SK-N-SH (cell line): ENCODE measurements at regions not wholly inside any gene's neighbourhood (a gene's known extent, or its start where the extent isn't known, plus 50 kb on each side); places are given as distances from the start of the nearest gene placed in this dataset.

ENCODE experiments used
- CTCF ChIA-PET: fragments of 300-600, 350-600 bp; formaldehyde crosslinking; extraction: SDS; loops from one replicate; lab custom pipeline; 2021; lab: Yijun Ruan, JAX
- POLR2A ChIA-PET: fragments of 350-600 bp; sonication (Branson Sonifier 250); formaldehyde crosslinking; extraction: SDS; loops from one replicate; lab custom pipeline; 2020; ENCODE audit warnings: antibody characterized with exemption, inconsistent platforms; lab: Yijun Ruan, JAX
- DNase-seq: peaks from one replicate; pipeline ENCODE4 v3.0.0; 2012
- H2AFZ ChIP-seq: fragments of 200-600 bp; sonication (generic); 2 replicates; pipeline ENCODE4 v1.8.1; 2016; ENCODE audit warnings: antibody characterized with exemption, mild to moderate bottlenecking, low read depth
- H3F3A ChIP-seq: fragments of 200-600 bp; sonication (generic); replicated peaks from 2 replicates; pipeline ENCODE3; 2016; ENCODE audit warnings: antibody characterized with exemption, mild to moderate bottlenecking; ENCODE audit not compliant: insufficient read depth
- H3K27ac ChIP-seq, 2 experiments: fragments of 200-500 bp in 1 of 2; fragments of 200-600 bp in 1 of 2; sonication (Bioruptor generic) in 1 of 2; sonication (generic), shearing (Covaris generic) in 1 of 2; 2 replicates each; pipeline versions ENCODE4 v1.5.1 to v1.6.1; 2014 to 2016; ENCODE audit warnings: low read depth in 2 of 2, inconsistent platforms in 1 of 2, low read length in 1 of 2, mild to moderate bottlenecking in 1 of 2, mixed read lengths in 1 of 2
- H3K27me3 ChIP-seq: fragments of 200-600 bp; sonication (generic), shearing (Covaris generic); 2 replicates; pipeline ENCODE4 v1.6.1; 2016; ENCODE audit warnings: mixed run types; ENCODE audit not compliant: insufficient read depth
- H3K36me3 ChIP-seq, 2 experiments: fragments of 200-500 bp in 1 of 2; fragments of 200-600 bp in 1 of 2; sonication (Bioruptor generic) in 1 of 2; sonication (generic) in 1 of 2; replicated peaks in 1 of 2; 2 replicates each; pipeline versions ENCODE3 to v1.5.1; 2014 to 2016; ENCODE audit warnings: low read length in 1 of 2, mild to moderate bottlenecking in 1 of 2; ENCODE audit not compliant: insufficient read depth in 2 of 2, control insufficient read depth in 1 of 2
- H3K4me1 ChIP-seq, 2 experiments: fragments of 200-500 bp in 1 of 2; fragments of 200-600 bp in 1 of 2; sonication (Bioruptor generic) in 1 of 2; sonication (generic), shearing (Covaris generic) in 1 of 2; 2 replicates each; pipeline versions ENCODE4 v1.5.1 to v1.6.1; 2014 to 2016; ENCODE audit warnings: low read depth in 1 of 2, low read length in 1 of 2, mixed run types in 1 of 2; ENCODE audit not compliant: insufficient read depth in 2 of 2, control insufficient read depth in 1 of 2
- H3K4me2 ChIP-seq: fragments of 200-600 bp; sonication (generic), shearing (Covaris generic); 2 replicates; pipeline ENCODE4 v1.6.1; 2017; ENCODE audit warnings: mixed run types
- H3K4me3 ChIP-seq, 2 experiments: fragments of 200-500 bp in 1 of 2; fragments of 200-600 bp in 1 of 2; sonication (Bioruptor generic) in 1 of 2; sonication (generic), shearing (Covaris generic) in 1 of 2; 2 replicates each; pipeline versions ENCODE4 v1.5.1 to v1.8.1; 2014 to 2016; ENCODE audit warnings: low read depth in 2 of 2, inconsistent platforms in 1 of 2, low read length in 1 of 2, mild to moderate bottlenecking in 1 of 2, mixed read lengths in 1 of 2, moderate library complexity in 1 of 2
- H3K79me2 ChIP-seq: fragments of 200-600 bp; sonication (generic); 2 replicates; pipeline ENCODE4 v1.8.1; 2017; ENCODE audit warnings: mild to moderate bottlenecking; ENCODE audit not compliant: insufficient read depth
- H3K9ac ChIP-seq: fragments of 200-600 bp; sonication (generic); 2 replicates; pipeline ENCODE4 v1.6.1; 2017; ENCODE audit warnings: mixed run types
- H3K9me2 ChIP-seq: fragments of 200-600 bp; sonication (generic); 2 replicates; pipeline ENCODE4 v1.6.1; 2017; ENCODE audit warnings: mixed run types
- H3K9me3 ChIP-seq: fragments of 200-600 bp; sonication (generic); 2 replicates; pipeline ENCODE4 v1.6.1; 2017; ENCODE audit warnings: mixed run types, mild to moderate bottlenecking, moderate library complexity
- H4K20me1 ChIP-seq: fragments of 200-600 bp; sonication (generic); 2 replicates; pipeline ENCODE4 v1.6.1; 2017; ENCODE audit warnings: mild to moderate bottlenecking, mixed run types; ENCODE audit not compliant: insufficient read depth
- CHD2 ChIP-seq: fragments of 150-350 bp; IDR thresholded peaks from 2 replicates; pipeline ENCODE4 v1.6.1; 2018; ENCODE audit warnings: low read length; ENCODE audit not compliant: partially characterized antibody
- ELF1 ChIP-seq: IDR thresholded peaks from 2 replicates; pipeline ENCODE4 v1.4.0; 2012
- EZH2phosphoT487 ChIP-seq: fragments of 200-600 bp; sonication (generic); IDR thresholded peaks from 2 replicates; pipeline ENCODE4 v1.6.1; 2017; ENCODE audit warnings: low read depth, mixed run types, mild to moderate bottlenecking, antibody characterized with exemption, moderate library complexity, borderline replicate concordance
- FOXM1 ChIP-seq: IDR thresholded peaks from 2 replicates; pipeline ENCODE4 v1.4.0; 2012; ENCODE audit warnings: low read depth, mild to moderate bottlenecking
- GABPA ChIP-seq: IDR thresholded peaks from 2 replicates; pipeline ENCODE4 v1.4.0; 2012; ENCODE audit warnings: low read depth, mild to moderate bottlenecking
- JUND ChIP-seq: IDR thresholded peaks from 2 replicates; pipeline ENCODE4 v1.4.0; 2012
- MEF2A ChIP-seq: IDR thresholded peaks from 2 replicates; pipeline ENCODE4 v1.4.0; 2012; ENCODE audit warnings: low read depth, borderline replicate concordance
- RAD21 ChIP-seq: IDR thresholded peaks from 2 replicates; pipeline ENCODE4 v1.6.1; 2012; ENCODE audit warnings: mild to moderate bottlenecking, low read length
- SIN3A ChIP-seq: IDR thresholded peaks from 2 replicates; pipeline ENCODE4 v1.6.1; 2012; ENCODE audit warnings: low read depth, mild to moderate bottlenecking, low read length, moderate library complexity, borderline replicate concordance
- SMC3 ChIP-seq: IDR thresholded peaks from 2 replicates; pipeline ENCODE4 v1.6.1; 2012; ENCODE audit warnings: low read depth, low read length, improper control_type of control experiment
- TAF1 ChIP-seq: IDR thresholded peaks from 2 replicates; pipeline ENCODE4 v1.6.1; 2012; ENCODE audit warnings: low read depth, mild to moderate bottlenecking, low read length, moderate library complexity, borderline replicate concordance
- TCF12 ChIP-seq: IDR thresholded peaks from 2 replicates; pipeline ENCODE4 v1.4.0; 2012
- YY1 ChIP-seq: IDR thresholded peaks from 2 replicates; pipeline ENCODE4 v1.4.0; 2012; ENCODE audit warnings: low read depth, mild to moderate bottlenecking
- WGBS: methylation state at CpG from one replicate; pipeline ENCODE4 v1.1.6; 2017; ENCODE audit warnings: low lambda C conversion rate; 5-methylcytosine and 5-hydroxymethylcytosine counted together
- TF ChIP-seq, protein P1 (sequence below): IDR thresholded peaks from 2 replicates; pipeline ENCODE4; 2012
- TF ChIP-seq, protein P2 (sequence below): fragments of 150-350 bp; IDR thresholded peaks from 2 replicates; pipeline ENCODE4 v1.6.1; 2017; ENCODE audit warnings: antibody characterized with exemption, low read length, low read depth, borderline replicate concordance
- TF ChIP-seq, protein P3 (sequence below): fragments of 200-600 bp; sonication (generic); IDR thresholded peaks from 2 replicates; pipeline ENCODE4 v1.6.1; 2017; ENCODE audit warnings: antibody characterized with exemption, mild to moderate bottlenecking, moderate library complexity
- TF ChIP-seq, protein P4 (sequence below): fragments of 150-350 bp; IDR thresholded peaks from 2 replicates; pipeline ENCODE4 v1.6.1; 2016; ENCODE audit warnings: mild to moderate bottlenecking, low read depth, low read length
- TF ChIP-seq, protein P5 (sequence below): IDR thresholded peaks from 2 replicates; pipeline ENCODE4 v1.6.1; 2012; ENCODE audit warnings: mild to moderate bottlenecking, low read depth, low read length, moderate library complexity

DNA sequence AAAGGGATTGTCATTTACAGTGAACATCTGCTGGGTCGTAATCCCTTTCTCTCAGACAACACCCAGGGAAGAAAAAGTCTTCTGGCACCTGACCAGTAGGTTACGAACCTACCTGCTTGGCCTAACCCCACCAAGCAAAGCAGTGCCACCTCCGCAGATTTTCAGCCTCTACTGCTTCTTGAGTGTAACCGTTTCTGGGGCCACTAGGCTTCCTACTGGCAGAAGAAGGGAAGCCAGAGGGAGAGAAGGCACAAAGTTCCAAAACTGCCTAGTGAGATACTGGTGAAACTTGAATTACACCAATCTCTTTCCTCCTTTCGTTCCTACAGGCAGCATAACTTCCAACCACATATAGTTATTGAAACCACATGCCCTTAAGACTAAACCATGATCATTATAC is 383.6 kb downstream of the BCAT1 start:
- ChIA-PET CTCF (interaction anchor here (0.9 kb wide), 1 partner anchor 214 kb away, joined by 3 read pairs; no protein-coding TSS in a partner anchor), POLR2A (no interaction called here)
- Histone ChIP-seq H3K9me2 (no peaks in the 10 kb centered on the region), H3K4me2 (no peak overlapping the region), H3F3A (no peaks in the 10 kb centered on the region), H3K9me3 (no peaks in the 10 kb centered on the region), H3K4me3 (no peak overlapping the region), H3K27ac (no peak overlapping the region), H3K4me1 (peaks cover 0 to 11% of the 10 kb centered on the region in 2 experiments; a peak in 2 of 4 replicates), H3K79me2 (no peaks in the 10 kb centered on the region), H3K36me3 (no peaks in the 10 kb centered on the region)
- 85% methylated on average over 5 of the region's 5 CpGs for WGBS
- no peak for DNase-seq
- TF ChIP-seq, protein P1, sequence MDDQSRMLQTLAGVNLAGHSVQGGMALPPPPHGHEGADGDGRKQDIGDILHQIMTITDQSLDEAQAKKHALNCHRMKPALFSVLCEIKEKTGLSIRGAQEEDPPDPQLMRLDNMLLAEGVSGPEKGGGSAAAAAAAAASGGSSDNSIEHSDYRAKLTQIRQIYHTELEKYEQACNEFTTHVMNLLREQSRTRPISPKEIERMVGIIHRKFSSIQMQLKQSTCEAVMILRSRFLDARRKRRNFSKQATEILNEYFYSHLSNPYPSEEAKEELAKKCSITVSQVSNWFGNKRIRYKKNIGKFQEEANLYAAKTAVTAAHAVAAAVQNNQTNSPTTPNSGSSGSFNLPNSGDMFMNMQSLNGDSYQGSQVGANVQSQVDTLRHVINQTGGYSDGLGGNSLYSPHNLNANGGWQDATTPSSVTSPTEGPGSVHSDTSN: no peak
- no peak for TF ChIP-seq FOXM1
- TF ChIP-seq, protein P2, sequence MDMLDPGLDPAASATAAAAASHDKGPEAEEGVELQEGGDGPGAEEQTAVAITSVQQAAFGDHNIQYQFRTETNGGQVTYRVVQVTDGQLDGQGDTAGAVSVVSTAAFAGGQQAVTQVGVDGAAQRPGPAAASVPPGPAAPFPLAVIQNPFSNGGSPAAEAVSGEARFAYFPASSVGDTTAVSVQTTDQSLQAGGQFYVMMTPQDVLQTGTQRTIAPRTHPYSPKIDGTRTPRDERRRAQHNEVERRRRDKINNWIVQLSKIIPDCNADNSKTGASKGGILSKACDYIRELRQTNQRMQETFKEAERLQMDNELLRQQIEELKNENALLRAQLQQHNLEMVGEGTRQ: no peak
- no peak for TF ChIP-seq JUND
- TF ChIP-seq GABPA: no peak
- no peak for TF ChIP-seq EZH2phosphoT487
- TF ChIP-seq, protein P3, sequence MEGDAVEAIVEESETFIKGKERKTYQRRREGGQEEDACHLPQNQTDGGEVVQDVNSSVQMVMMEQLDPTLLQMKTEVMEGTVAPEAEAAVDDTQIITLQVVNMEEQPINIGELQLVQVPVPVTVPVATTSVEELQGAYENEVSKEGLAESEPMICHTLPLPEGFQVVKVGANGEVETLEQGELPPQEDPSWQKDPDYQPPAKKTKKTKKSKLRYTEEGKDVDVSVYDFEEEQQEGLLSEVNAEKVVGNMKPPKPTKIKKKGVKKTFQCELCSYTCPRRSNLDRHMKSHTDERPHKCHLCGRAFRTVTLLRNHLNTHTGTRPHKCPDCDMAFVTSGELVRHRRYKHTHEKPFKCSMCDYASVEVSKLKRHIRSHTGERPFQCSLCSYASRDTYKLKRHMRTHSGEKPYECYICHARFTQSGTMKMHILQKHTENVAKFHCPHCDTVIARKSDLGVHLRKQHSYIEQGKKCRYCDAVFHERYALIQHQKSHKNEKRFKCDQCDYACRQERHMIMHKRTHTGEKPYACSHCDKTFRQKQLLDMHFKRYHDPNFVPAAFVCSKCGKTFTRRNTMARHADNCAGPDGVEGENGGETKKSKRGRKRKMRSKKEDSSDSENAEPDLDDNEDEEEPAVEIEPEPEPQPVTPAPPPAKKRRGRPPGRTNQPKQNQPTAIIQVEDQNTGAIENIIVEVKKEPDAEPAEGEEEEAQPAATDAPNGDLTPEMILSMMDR: no peak
- TF ChIP-seq YY1: no peak
- TF ChIP-seq SMC3: no peak
- no peak for TF ChIP-seq SIN3A
- no peak for TF ChIP-seq MEF2A
- no peak for TF ChIP-seq ELF1
- TF ChIP-seq TCF12: no peak
- no peak for TF ChIP-seq TAF1
- TF ChIP-seq, protein P4, sequence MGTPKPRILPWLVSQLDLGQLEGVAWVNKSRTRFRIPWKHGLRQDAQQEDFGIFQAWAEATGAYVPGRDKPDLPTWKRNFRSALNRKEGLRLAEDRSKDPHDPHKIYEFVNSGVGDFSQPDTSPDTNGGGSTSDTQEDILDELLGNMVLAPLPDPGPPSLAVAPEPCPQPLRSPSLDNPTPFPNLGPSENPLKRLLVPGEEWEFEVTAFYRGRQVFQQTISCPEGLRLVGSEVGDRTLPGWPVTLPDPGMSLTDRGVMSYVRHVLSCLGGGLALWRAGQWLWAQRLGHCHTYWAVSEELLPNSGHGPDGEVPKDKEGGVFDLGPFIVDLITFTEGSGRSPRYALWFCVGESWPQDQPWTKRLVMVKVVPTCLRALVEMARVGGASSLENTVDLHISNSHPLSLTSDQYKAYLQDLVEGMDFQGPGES: no peak
- no peak for TF ChIP-seq RAD21
- TF ChIP-seq, protein P5, sequence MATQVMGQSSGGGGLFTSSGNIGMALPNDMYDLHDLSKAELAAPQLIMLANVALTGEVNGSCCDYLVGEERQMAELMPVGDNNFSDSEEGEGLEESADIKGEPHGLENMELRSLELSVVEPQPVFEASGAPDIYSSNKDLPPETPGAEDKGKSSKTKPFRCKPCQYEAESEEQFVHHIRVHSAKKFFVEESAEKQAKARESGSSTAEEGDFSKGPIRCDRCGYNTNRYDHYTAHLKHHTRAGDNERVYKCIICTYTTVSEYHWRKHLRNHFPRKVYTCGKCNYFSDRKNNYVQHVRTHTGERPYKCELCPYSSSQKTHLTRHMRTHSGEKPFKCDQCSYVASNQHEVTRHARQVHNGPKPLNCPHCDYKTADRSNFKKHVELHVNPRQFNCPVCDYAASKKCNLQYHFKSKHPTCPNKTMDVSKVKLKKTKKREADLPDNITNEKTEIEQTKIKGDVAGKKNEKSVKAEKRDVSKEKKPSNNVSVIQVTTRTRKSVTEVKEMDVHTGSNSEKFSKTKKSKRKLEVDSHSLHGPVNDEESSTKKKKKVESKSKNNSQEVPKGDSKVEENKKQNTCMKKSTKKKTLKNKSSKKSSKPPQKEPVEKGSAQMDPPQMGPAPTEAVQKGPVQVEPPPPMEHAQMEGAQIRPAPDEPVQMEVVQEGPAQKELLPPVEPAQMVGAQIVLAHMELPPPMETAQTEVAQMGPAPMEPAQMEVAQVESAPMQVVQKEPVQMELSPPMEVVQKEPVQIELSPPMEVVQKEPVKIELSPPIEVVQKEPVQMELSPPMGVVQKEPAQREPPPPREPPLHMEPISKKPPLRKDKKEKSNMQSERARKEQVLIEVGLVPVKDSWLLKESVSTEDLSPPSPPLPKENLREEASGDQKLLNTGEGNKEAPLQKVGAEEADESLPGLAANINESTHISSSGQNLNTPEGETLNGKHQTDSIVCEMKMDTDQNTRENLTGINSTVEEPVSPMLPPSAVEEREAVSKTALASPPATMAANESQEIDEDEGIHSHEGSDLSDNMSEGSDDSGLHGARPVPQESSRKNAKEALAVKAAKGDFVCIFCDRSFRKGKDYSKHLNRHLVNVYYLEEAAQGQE: no peak
- no peak for TF ChIP-seq CHD2
- TF ChIP-seq, all 33 proteins: peak for 0
- no peak overlapping the region for H2AFZ ChIP-seq
- no peaks in the 10 kb centered on the region for H4K20me1 ChIP-seq
- peaks cover 6% of the 10 kb centered on the region; the same call in 1 of the 2 replicates for H3K27me3 ChIP-seq
- H3K9ac ChIP-seq: no peak overlapping the region
